IMR-90 (cell line): ENCODE measurements at regions not wholly inside any gene's neighbourhood (a gene's known extent, or its start where the extent isn't known, plus 50 kb on each side); places are given as distances from the start of the nearest gene placed in this dataset.

Experiments
- ATAC-seq: fragments of 200-7000 bp; cut with Tn5 transposase; 2 replicates; pipeline ENCODE4 v1.9.1; 2020; ENCODE audit warnings: low read depth, mild to moderate bottlenecking, moderate library complexity
- BruUV-seq: library from RNA; stranded (reverse); fragments of 400-500 nt; replicated peaks from 2 replicates; lab custom pipeline; 2021; lab: Mats Ljungman, UMichigan
- CTCF ChIA-PET: fragments of 300-600 bp; formaldehyde crosslinking; extraction: SDS; loops from one replicate; lab custom pipeline; 2021; ENCODE audit warnings: antibody characterized with exemption; lab: Yijun Ruan, JAX
- POLR2A ChIA-PET: fragments of 300-600 bp; sonication (Branson Sonifier 250); formaldehyde crosslinking; loops from one replicate; lab custom pipeline; 2022; ENCODE audit warnings: antibody characterized with exemption; ENCODE audit not compliant: unreplicated experiment; lab: Charles Lee
- DNase-seq: peaks from one replicate; pipeline ENCODE4 v3.0.0; 2013
- H2AFZ ChIP-seq: replicated peaks from 2 replicates; pipeline ENCODE3; 2013; ENCODE audit warnings: low read length, mild to moderate bottlenecking; ENCODE audit not compliant: poor library complexity
- H2AK5ac ChIP-seq: 2 replicates; pipeline ENCODE4 v1.6.1; 2013; ENCODE audit warnings: low read depth, low read length, inconsistent platforms
- H2AK9ac ChIP-seq: replicated peaks from 2 replicates; pipeline ENCODE3; 2013; ENCODE audit warnings: mild to moderate bottlenecking, low read depth, low read length, moderate library complexity; ENCODE audit not compliant: poor library complexity
- H2BK120ac ChIP-seq: 2 replicates; pipeline ENCODE4 v1.6.1; 2013; ENCODE audit warnings: low read depth, low read length, inconsistent platforms
- H2BK15ac ChIP-seq: 3 replicates; pipeline ENCODE4 v1.6.1; 2013; ENCODE audit warnings: low read depth, low read length, inconsistent platforms
- H2BK20ac ChIP-seq: 2 replicates; pipeline ENCODE4 v1.6.1; 2013; ENCODE audit warnings: low read depth, mild to moderate bottlenecking, inconsistent platforms, low read length, moderate library complexity
- H2BK5ac ChIP-seq: 2 replicates; pipeline ENCODE4 v1.6.1; 2013; ENCODE audit warnings: mild to moderate bottlenecking, low read depth, low read length, inconsistent platforms; ENCODE audit not compliant: poor library complexity, severe bottlenecking
- H3K14ac ChIP-seq: replicated peaks from 2 replicates; pipeline ENCODE4 v1.6.1; 2013; ENCODE audit warnings: low read depth, low read length, inconsistent platforms
- H3K18ac ChIP-seq: 2 replicates; pipeline ENCODE4 v1.6.1; 2013; ENCODE audit warnings: low read depth, low read length, control low read depth
- H3K23ac ChIP-seq: 2 replicates; pipeline ENCODE4 v1.6.1; 2013; ENCODE audit warnings: low read depth, low read length, inconsistent platforms
- H3K27ac ChIP-seq: 2 replicates; pipeline ENCODE4 v1.5.1; 2013; ENCODE audit warnings: mild to moderate bottlenecking, control low read depth, low read length; ENCODE audit not compliant: insufficient read depth
- H3K27me3 ChIP-seq: 2 replicates; pipeline ENCODE4 v1.6.1; 2013; ENCODE audit warnings: low read length; ENCODE audit not compliant: control insufficient read depth, insufficient read depth
- H3K36me3 ChIP-seq: 2 replicates; pipeline ENCODE4 v1.6.1; 2013; ENCODE audit warnings: low read length, mixed read lengths; ENCODE audit not compliant: control insufficient read depth, insufficient read depth
- H3K4ac ChIP-seq: 2 replicates; pipeline ENCODE4 v1.6.1; 2013; ENCODE audit warnings: low read depth, low read length, inconsistent platforms
- H3K4me1 ChIP-seq: 2 replicates; pipeline ENCODE4 v1.6.1; 2013; ENCODE audit warnings: low read length, mixed read lengths; ENCODE audit not compliant: control insufficient read depth, insufficient read depth
- H3K4me2 ChIP-seq: 2 replicates; pipeline ENCODE4 v1.6.1; 2013; ENCODE audit warnings: low read depth, mild to moderate bottlenecking, control low read depth, low read length, moderate library complexity
- H3K4me3 ChIP-seq: 2 replicates; pipeline ENCODE4 v1.5.1; 2013; ENCODE audit warnings: low read depth, mild to moderate bottlenecking, control low read depth, low read length, moderate library complexity; ENCODE audit not compliant: insufficient read depth
- H3K56ac ChIP-seq: 2 replicates; pipeline ENCODE4 v1.6.1; 2013; ENCODE audit warnings: low read length, inconsistent platforms; ENCODE audit not compliant: insufficient read depth; ENCODE audit errors: extremely low read depth
- H3K79me1 ChIP-seq, 2 experiments: 2 replicates each; pipeline ENCODE4 v1.6.1; 2013; ENCODE audit warnings: low read length in 2 of 2, inconsistent platforms in 1 of 2, low read depth in 1 of 2
- H3K9ac ChIP-seq: 2 replicates; pipeline ENCODE4 v1.6.1; 2013; ENCODE audit warnings: low read depth, low read length, control low read depth
- H3K9me1 ChIP-seq: 2 replicates; pipeline ENCODE4 v1.6.1; 2013; ENCODE audit warnings: low read length, inconsistent platforms; ENCODE audit not compliant: insufficient read depth
- H3K9me3 ChIP-seq: 2 replicates; pipeline ENCODE4 v1.6.1; 2013; ENCODE audit warnings: low read length; ENCODE audit not compliant: control insufficient read depth, insufficient read depth
- H4K20me1 ChIP-seq: 2 replicates; pipeline ENCODE4 v1.6.1; 2013; ENCODE audit warnings: low read length, inconsistent platforms; ENCODE audit not compliant: insufficient read depth
- H4K5ac ChIP-seq: 2 replicates; pipeline ENCODE4 v1.6.1; 2013; ENCODE audit warnings: mild to moderate bottlenecking, low read depth, low read length, control low read depth
- H4K8ac ChIP-seq, 2 experiments: 2 replicates each; pipeline ENCODE4 v1.6.1; 2013; ENCODE audit warnings: low read depth in 2 of 2, low read length in 2 of 2, control low read depth in 1 of 2, inconsistent platforms in 1 of 2
- H4K91ac ChIP-seq: 2 replicates; pipeline ENCODE4 v1.6.1; 2013; ENCODE audit warnings: low read depth, low read length, inconsistent platforms; ENCODE audit not compliant: insufficient read depth
- BHLHE40 ChIP-seq: fragments of 150-350 bp; IDR thresholded peaks from 2 replicates; pipeline ENCODE4 v1.6.1; 2016; ENCODE audit warnings: mild to moderate bottlenecking, low read depth, low read length
- CEBPB ChIP-seq: IDR thresholded peaks from 2 replicates; pipeline ENCODE4 v1.6.1; 2012; ENCODE audit warnings: low read depth, low read length, improper control_type of control experiment
- CHD1 ChIP-seq: IDR thresholded peaks from 2 replicates; pipeline ENCODE4 v1.6.1; 2012; ENCODE audit warnings: low read depth, low read length, improper control_type of control experiment
- CTCF ChIP-seq: conservative IDR thresholded peaks from 2 replicates; pipeline ENCODE4 v1.5.1; 2012; ENCODE audit warnings: mild to moderate bottlenecking, low read depth, low read length, improper control_type of control experiment
- ELK1 ChIP-seq: fragments of 150-350 bp; IDR thresholded peaks from 2 replicates; pipeline ENCODE4 v1.6.1; 2016; ENCODE audit warnings: low read depth, mild to moderate bottlenecking, low read length, moderate library complexity, borderline replicate concordance
- FOS ChIP-seq: fragments of 150-350 bp; IDR thresholded peaks from 2 replicates; pipeline ENCODE4 v1.6.1; 2016; ENCODE audit warnings: low read depth, low read length
- MAFK ChIP-seq: IDR thresholded peaks from 2 replicates; pipeline ENCODE4 v1.6.1; 2012; ENCODE audit warnings: low read depth, low read length, improper control_type of control experiment
- MAZ ChIP-seq: IDR thresholded peaks from 2 replicates; pipeline ENCODE4 v1.6.1; 2012; ENCODE audit warnings: low read depth, mild to moderate bottlenecking, low read length, improper control_type of control experiment, moderate library complexity, borderline replicate concordance
- MXI1 ChIP-seq: IDR thresholded peaks from 2 replicates; pipeline ENCODE4 v1.6.1; 2012; ENCODE audit warnings: low read depth, mild to moderate bottlenecking, low read length, moderate library complexity, borderline replicate concordance
- NFE2L2 ChIP-seq: fragments of 150-350 bp; IDR thresholded peaks from 2 replicates; pipeline ENCODE4 v1.6.1; 2016; ENCODE audit warnings: low read depth, mild to moderate bottlenecking, low read length
- POLR2A ChIP-seq: IDR thresholded peaks from 2 replicates; pipeline ENCODE4 v1.6.1; 2012; ENCODE audit warnings: mild to moderate bottlenecking, low read depth, low read length
- RAD21 ChIP-seq: IDR thresholded peaks from 2 replicates; pipeline ENCODE4 v1.6.1; 2012; ENCODE audit warnings: low read length, improper control_type of control experiment
- RCOR1 ChIP-seq: IDR thresholded peaks from 2 replicates; pipeline ENCODE4 v1.6.1; 2012; ENCODE audit warnings: mild to moderate bottlenecking, low read length, improper control_type of control experiment; ENCODE audit not compliant: insufficient replicate concordance
- RFX5 ChIP-seq: IDR thresholded peaks from 2 replicates; pipeline ENCODE4 v1.8.0; 2012; ENCODE audit warnings: low read depth, mild to moderate bottlenecking, low read length, moderate library complexity
- SMC3 ChIP-seq: fragments of 150-350 bp; IDR thresholded peaks from 2 replicates; pipeline ENCODE4 v1.6.1; 2016; ENCODE audit warnings: low read depth, mild to moderate bottlenecking, antibody characterized with exemption, low read length, moderate library complexity
- WGBS, 2 experiments: methylation state at CpG; one replicate each; pipeline versions ENCODE4 v1.1.5 to v1.1.7; 2013; ENCODE audit warnings: missing lambda C conversion rate in 2 of 2; ENCODE audit not compliant: insufficient read length in 1 of 2; ENCODE audit errors: extremely low coverage in 2 of 2; 5-methylcytosine and 5-hydroxymethylcytosine counted together
- dilution Hi-C: fragments of 300-500 bp; cut with HindIII; formaldehyde crosslinking; loops from one replicate; pipeline ENCODE4 v1.14.3; 2018; ENCODE audit warnings: low sequenced_read_pairs; ENCODE audit not compliant: unreplicated experiment
- in situ Hi-C: fragments of 300-500 bp; cut with MboI; formaldehyde crosslinking; loops from 3 replicates; pipeline ENCODE4 v1.14.3; 2019; ENCODE audit warnings: low sequenced_read_pairs, inconsistent platforms, mixed read lengths
- intact Hi-C: fragments of 100-400 bp; cut with micrococcal nuclease; formaldehyde crosslinking; loops from 2 replicates; pipeline ENCODE4 v1.10.0; 2022
- TF ChIP-seq, protein P1 (sequence below): fragments of 150-350 bp; IDR thresholded peaks from 2 replicates; pipeline ENCODE4 v1.6.1; 2017; ENCODE audit warnings: mild to moderate bottlenecking, antibody characterized with exemption, low read length, low read depth

- intact Hi-C loops = no loop called here
- H3K4me1 ChIP-seq = no peaks in the 10 kb centered on the region
- H4K8ac ChIP-seq = no peak overlapping the region
- no peak for TF ChIP-seq MAZ
- no peak for TF ChIP-seq SMC3
- TF ChIP-seq, protein P1, sequence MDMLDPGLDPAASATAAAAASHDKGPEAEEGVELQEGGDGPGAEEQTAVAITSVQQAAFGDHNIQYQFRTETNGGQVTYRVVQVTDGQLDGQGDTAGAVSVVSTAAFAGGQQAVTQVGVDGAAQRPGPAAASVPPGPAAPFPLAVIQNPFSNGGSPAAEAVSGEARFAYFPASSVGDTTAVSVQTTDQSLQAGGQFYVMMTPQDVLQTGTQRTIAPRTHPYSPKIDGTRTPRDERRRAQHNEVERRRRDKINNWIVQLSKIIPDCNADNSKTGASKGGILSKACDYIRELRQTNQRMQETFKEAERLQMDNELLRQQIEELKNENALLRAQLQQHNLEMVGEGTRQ = no peak
- TF ChIP-seq FOS = no peak
- no peak for TF ChIP-seq BHLHE40
- TF ChIP-seq CHD1 = no peak
- no peak for TF ChIP-seq CTCF
- no peak for TF ChIP-seq POLR2A
- TF ChIP-seq CEBPB = no peak
- no peak for TF ChIP-seq RFX5
- no peak for TF ChIP-seq MXI1
- no peak for TF ChIP-seq MAFK
- TF ChIP-seq RAD21 = no peak
- TF ChIP-seq RCOR1 = no peak
- no peak for TF ChIP-seq NFE2L2
- TF ChIP-seq ELK1 = no peak
- dilution Hi-C loops = no loop called here
- H2BK20ac ChIP-seq = no peak overlapping the region
- H2BK5ac ChIP-seq = no peak overlapping the region
- H4K20me1 ChIP-seq = no peaks in the 10 kb centered on the region
- H3K36me3 ChIP-seq = no peaks in the 10 kb centered on the region
- H4K91ac ChIP-seq = no peak overlapping the region
- no peak overlapping the region for H4K5ac ChIP-seq
- H3K23ac ChIP-seq = no peak overlapping the region
- no peak overlapping the region for H2AK9ac ChIP-seq
- no peak overlapping the region for H3K18ac ChIP-seq
- no peak overlapping the region for H2BK15ac ChIP-seq
- ChIA-PET POLR2A (no interaction called here), CTCF (interaction anchor here (0.6 kb wide), 1 partner anchor 1566 kb away, joined by 3 read pairs; no protein-coding TSS in a partner anchor)
- no peak overlapping the region for H3K4me3 ChIP-seq
- no peak overlapping the region for H3K27ac ChIP-seq
- H3K14ac ChIP-seq = no peak overlapping the region
- WGBS, 2 experiments = no CpG with 5 or more reads among the region's 3 CpGs
- ATAC-seq = no peak
- no peak overlapping the region for H2AK5ac ChIP-seq
- H3K79me1 ChIP-seq = no peaks in the 10 kb centered on the region
- no peak overlapping the region for H3K9ac ChIP-seq
- no peak overlapping the region for H3K4ac ChIP-seq
- H2BK120ac ChIP-seq = no peak overlapping the region
- H3K9me1 ChIP-seq = no peaks in the 10 kb centered on the region
- H2AFZ ChIP-seq = no peak overlapping the region
- no TSS peak for BruUV-seq
- no peak overlapping the region for H3K56ac ChIP-seq
- no peak for DNase-seq
- in situ Hi-C loops = no loop called here
- H3K4me2 ChIP-seq = no peak overlapping the region
- H3K9me3 ChIP-seq = peaks cover 9% of the 10 kb centered on the region
- H3K27me3 ChIP-seq = no peaks in the 10 kb centered on the region
Observed at GRCh38 chr2:183458460-183458859, 334.2 kb downstream of the NUP35 start.
